MM.1S (cell line): ENCODE measurements at regions not wholly inside any gene's neighbourhood (a gene's known extent, or its start where the extent isn't known, plus 50 kb on each side); places are given as distances from the start of the nearest gene placed in this dataset.

Source experiments
- DNase-seq: peaks from one replicate; pipeline ENCODE4 v3.0.0-alpha.2; 2015
- H2AFZ ChIP-seq: fragments of 300-600 bp; sonication (generic); 2 replicates; pipeline ENCODE4 v1.6.0; 2016; ENCODE audit warnings: antibody characterized with exemption, low read length
- H3F3A ChIP-seq: fragments of 300-600 bp; sonication (generic); 2 replicates; pipeline ENCODE4 v1.6.1; 2016; ENCODE audit warnings: mild to moderate bottlenecking, antibody characterized with exemption, low read length, moderate library complexity, mixed read lengths; ENCODE audit not compliant: insufficient read depth
- H3K27ac ChIP-seq: fragments of 300-600 bp; sonication (generic); 2 replicates; pipeline ENCODE4 v1.5.1; 2016; ENCODE audit warnings: mild to moderate bottlenecking, low read length
- H3K27me3 ChIP-seq: fragments of 300-600 bp; sonication (generic); replicated peaks from 2 replicates; pipeline ENCODE4 v1.6.0; 2016; ENCODE audit warnings: low read length; ENCODE audit not compliant: insufficient read depth
- H3K36me3 ChIP-seq: fragments of 300-600 bp; sonication (generic); replicated peaks from 2 replicates; pipeline ENCODE4 v1.6.1; 2016; ENCODE audit warnings: mild to moderate bottlenecking, low read length, mixed read lengths; ENCODE audit not compliant: insufficient read depth
- H3K4me1 ChIP-seq: fragments of 300-600 bp; sonication (generic); 2 replicates; pipeline ENCODE4 v1.6.1; 2016; ENCODE audit warnings: low read length, mixed read lengths
- H3K4me2 ChIP-seq: fragments of 300-600 bp; sonication (generic); 2 replicates; pipeline ENCODE4 v1.6.0; 2016; ENCODE audit warnings: low read depth, low read length
- H3K4me3 ChIP-seq: fragments of 300-600 bp; sonication (generic); 2 replicates; pipeline ENCODE4 v1.5.1; 2016; ENCODE audit warnings: low read length, mixed read lengths
- H3K79me2 ChIP-seq: fragments of 300-600 bp; sonication (generic); 2 replicates; pipeline ENCODE4 v1.6.1; 2016; ENCODE audit warnings: mixed run types, low read length, mixed read lengths
- H3K9ac ChIP-seq: fragments of 300-600 bp; sonication (generic); 2 replicates; pipeline ENCODE4 v1.6.1; 2016; ENCODE audit warnings: low read length, mixed read lengths
- H3K9me2 ChIP-seq: fragments of 300-600 bp; sonication (generic); replicated peaks from 2 replicates; pipeline ENCODE4 v1.6.1; 2016; ENCODE audit warnings: mild to moderate bottlenecking, low read length, mixed read lengths; ENCODE audit not compliant: insufficient read depth
- H3K9me3 ChIP-seq: fragments of 300-600 bp; sonication (generic); replicated peaks from 2 replicates; pipeline ENCODE4 v1.6.1; 2016; ENCODE audit warnings: mild to moderate bottlenecking, low read length, mixed read lengths; ENCODE audit not compliant: insufficient read depth
- H4K20me1 ChIP-seq: fragments of 300-600 bp; sonication (generic); 2 replicates; pipeline ENCODE4 v1.6.1; 2016; ENCODE audit warnings: mild to moderate bottlenecking, low read length, moderate library complexity, mixed read lengths; ENCODE audit not compliant: insufficient read depth
- EZH2 ChIP-seq: fragments of 300-600 bp; sonication (generic); optimal IDR thresholded peaks from 2 replicates; pipeline ENCODE3; 2017; ENCODE audit warnings: low read depth, mild to moderate bottlenecking, antibody characterized with exemption, low read length, mixed read lengths
- EZH2phosphoT487 ChIP-seq: fragments of 300-600 bp; sonication (generic); IDR thresholded peaks from 2 replicates; pipeline ENCODE4 v1.6.1; 2018; ENCODE audit warnings: antibody characterized with exemption, low read length
- TF ChIP-seq, protein P1 (sequence below): fragments of 300-600 bp; sonication (generic); IDR thresholded peaks from 2 replicates; pipeline ENCODE4 v1.5.1; 2016; ENCODE audit warnings: antibody characterized with exemption, low read length, mixed read lengths

DNA sequence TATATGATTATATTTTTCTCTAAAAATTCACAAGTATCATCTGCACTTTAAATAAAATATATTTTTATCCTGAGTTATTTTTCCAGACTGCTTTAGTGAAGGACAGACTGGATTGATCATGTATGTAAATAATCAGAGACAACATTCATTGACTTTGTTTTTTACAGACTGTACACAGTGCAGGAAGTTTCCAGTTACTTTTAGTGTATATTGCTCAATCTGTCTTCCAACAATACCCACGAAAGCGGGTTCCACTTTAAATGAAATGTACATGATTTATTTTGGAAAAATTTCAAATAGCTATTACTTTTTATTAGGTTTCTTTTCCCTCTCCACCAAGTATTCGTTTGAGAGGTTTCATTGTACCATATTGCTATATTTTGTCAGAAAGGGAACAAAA is 497.0 kb downstream of the FSCB start:
- H3K4me1 ChIP-seq, result no peaks in the 10 kb centered on the region
- H2AFZ ChIP-seq, result no peak overlapping the region
- TF ChIP-seq EZH2phosphoT487 (no peak), EZH2 (no peak)
- TF ChIP-seq, protein P1, sequence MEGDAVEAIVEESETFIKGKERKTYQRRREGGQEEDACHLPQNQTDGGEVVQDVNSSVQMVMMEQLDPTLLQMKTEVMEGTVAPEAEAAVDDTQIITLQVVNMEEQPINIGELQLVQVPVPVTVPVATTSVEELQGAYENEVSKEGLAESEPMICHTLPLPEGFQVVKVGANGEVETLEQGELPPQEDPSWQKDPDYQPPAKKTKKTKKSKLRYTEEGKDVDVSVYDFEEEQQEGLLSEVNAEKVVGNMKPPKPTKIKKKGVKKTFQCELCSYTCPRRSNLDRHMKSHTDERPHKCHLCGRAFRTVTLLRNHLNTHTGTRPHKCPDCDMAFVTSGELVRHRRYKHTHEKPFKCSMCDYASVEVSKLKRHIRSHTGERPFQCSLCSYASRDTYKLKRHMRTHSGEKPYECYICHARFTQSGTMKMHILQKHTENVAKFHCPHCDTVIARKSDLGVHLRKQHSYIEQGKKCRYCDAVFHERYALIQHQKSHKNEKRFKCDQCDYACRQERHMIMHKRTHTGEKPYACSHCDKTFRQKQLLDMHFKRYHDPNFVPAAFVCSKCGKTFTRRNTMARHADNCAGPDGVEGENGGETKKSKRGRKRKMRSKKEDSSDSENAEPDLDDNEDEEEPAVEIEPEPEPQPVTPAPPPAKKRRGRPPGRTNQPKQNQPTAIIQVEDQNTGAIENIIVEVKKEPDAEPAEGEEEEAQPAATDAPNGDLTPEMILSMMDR, result no peak
- H3K9me2 ChIP-seq, result no peaks in the 10 kb centered on the region
- DNase-seq, result no peak
- no peaks in the 10 kb centered on the region for H3K9me3 ChIP-seq
- no peak overlapping the region for H3K4me2 ChIP-seq
- H3K27ac ChIP-seq, result no peak overlapping the region
- H4K20me1 ChIP-seq, result no peaks in the 10 kb centered on the region
- no peaks in the 10 kb centered on the region for H3K79me2 ChIP-seq
- no peak overlapping the region for H3K4me3 ChIP-seq
- H3K36me3 ChIP-seq, result no peaks in the 10 kb centered on the region
- no peaks in the 10 kb centered on the region for H3K27me3 ChIP-seq
- H3F3A ChIP-seq, result no peaks in the 10 kb centered on the region
- no peak overlapping the region for H3K9ac ChIP-seq

- Histone ChIP-seq H3F3A (no peaks in the 10 kb centered on the region), H3K4me1 (no peaks in the 10 kb centered on the region), H3K4me3 (no peak overlapping the region), H2AFZ (no peak overlapping the region), H3K36me3 (no peaks in the 10 kb centered on the region), H3K4me2 (no peak overlapping the region), H3K27ac (no peak overlapping the region), H3K9ac (no peak overlapping the region), H3K9me2 (no peaks in the 10 kb centered on the region), H3K9me3 (no peaks in the 10 kb centered on the region), H4K20me1 (no peaks in the 10 kb centered on the region), H3K27me3 (no peaks in the 10 kb centered on the region), H3K79me2 (no peaks in the 10 kb centered on the region)
- TF ChIP-seq, protein P1, result no peak
- no peak for TF ChIP-seq EZH2
- no peak for TF ChIP-seq EZH2phosphoT487
- no peak for DNase-seq
These were observed 497.4 kb downstream of the FSCB start for GRCh38 chr14:44009642-44010041.

GRCh38 chr14:43988989-43989388 is 518.1 kb downstream of the FSCB start:
- H4K20me1 ChIP-seq, result no peaks in the 10 kb centered on the region
- no peak for DNase-seq
- H3F3A ChIP-seq, result no peaks in the 10 kb centered on the region
- no peaks in the 10 kb centered on the region for H3K79me2 ChIP-seq
- H3K9me2 ChIP-seq, result no peaks in the 10 kb centered on the region
- H2AFZ ChIP-seq, result no peak overlapping the region
- no peak overlapping the region for H3K9ac ChIP-seq
- TF ChIP-seq EZH2phosphoT487 (no peak), EZH2 (no peak)
- TF ChIP-seq, protein P1, result no peak
- H3K4me3 ChIP-seq, result no peak overlapping the region
- H3K27me3 ChIP-seq, result no peaks in the 10 kb centered on the region
- H3K27ac ChIP-seq, result no peak overlapping the region
- no peaks in the 10 kb centered on the region for H3K36me3 ChIP-seq
- no peaks in the 10 kb centered on the region for H3K4me1 ChIP-seq
- H3K4me2 ChIP-seq, result no peak overlapping the region
- no peaks in the 10 kb centered on the region for H3K9me3 ChIP-seq
